Hepatocyte (in vitro differentiated cells): ENCODE measurements at regions not wholly inside any gene's neighbourhood (a gene's known extent, or its start where the extent isn't known, plus 50 kb on each side); places are given as distances from the start of the nearest gene placed in this dataset.

Source experiments
- EZH2 ChIP-seq: fragments of 200-600 bp; sonication (generic); IDR thresholded peaks from 2 replicates; pipeline ENCODE4 v1.6.1; 2016; ENCODE audit warnings: antibody characterized with exemption, mild to moderate bottlenecking, borderline replicate concordance
- TF ChIP-seq, protein P1 (sequence below): fragments of 200-600 bp; sonication (generic); IDR thresholded peaks from 2 replicates; pipeline ENCODE4 v1.5.1; 2016; ENCODE audit warnings: antibody characterized with exemption, mild to moderate bottlenecking; ENCODE audit not compliant: poor library complexity

DNA sequence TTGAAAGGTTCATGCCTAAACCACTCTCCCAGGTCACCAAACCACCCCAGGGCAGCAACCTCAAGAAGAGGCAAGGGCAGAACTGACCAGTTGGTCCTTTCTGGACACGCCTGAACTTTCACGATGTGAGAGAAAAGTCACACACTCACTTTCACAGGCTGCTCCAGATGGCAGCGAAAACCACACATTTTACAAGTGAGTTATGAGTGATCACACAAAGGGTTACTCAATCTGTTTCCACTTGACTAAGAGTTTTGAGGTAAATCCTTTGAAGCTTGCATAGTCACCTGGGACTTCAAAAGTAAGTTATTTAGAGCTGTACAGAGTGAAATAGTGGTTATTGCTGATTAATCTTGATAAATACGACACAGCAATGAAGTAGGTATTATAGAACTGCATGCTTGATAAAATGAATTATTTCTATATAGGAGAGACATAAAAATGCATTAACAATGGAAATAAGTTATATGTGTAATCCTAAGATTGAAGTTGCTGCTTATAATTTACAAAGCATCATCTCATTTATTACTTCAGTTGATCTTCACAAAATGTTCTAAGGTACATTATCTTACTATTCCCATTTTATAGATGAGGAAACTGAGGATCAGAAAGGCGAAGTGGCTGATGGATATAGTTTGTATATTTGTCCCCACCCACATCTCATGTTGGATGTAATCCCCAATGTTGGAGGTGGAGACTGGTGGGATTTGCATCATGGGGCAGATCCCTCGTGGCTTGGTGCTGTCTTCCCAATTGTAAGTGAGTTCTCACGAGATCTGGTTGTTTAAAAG is 103.0 kb upstream of the KLF3 start:
- TF ChIP-seq, protein P1, sequence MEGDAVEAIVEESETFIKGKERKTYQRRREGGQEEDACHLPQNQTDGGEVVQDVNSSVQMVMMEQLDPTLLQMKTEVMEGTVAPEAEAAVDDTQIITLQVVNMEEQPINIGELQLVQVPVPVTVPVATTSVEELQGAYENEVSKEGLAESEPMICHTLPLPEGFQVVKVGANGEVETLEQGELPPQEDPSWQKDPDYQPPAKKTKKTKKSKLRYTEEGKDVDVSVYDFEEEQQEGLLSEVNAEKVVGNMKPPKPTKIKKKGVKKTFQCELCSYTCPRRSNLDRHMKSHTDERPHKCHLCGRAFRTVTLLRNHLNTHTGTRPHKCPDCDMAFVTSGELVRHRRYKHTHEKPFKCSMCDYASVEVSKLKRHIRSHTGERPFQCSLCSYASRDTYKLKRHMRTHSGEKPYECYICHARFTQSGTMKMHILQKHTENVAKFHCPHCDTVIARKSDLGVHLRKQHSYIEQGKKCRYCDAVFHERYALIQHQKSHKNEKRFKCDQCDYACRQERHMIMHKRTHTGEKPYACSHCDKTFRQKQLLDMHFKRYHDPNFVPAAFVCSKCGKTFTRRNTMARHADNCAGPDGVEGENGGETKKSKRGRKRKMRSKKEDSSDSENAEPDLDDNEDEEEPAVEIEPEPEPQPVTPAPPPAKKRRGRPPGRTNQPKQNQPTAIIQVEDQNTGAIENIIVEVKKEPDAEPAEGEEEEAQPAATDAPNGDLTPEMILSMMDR, result no peak
- TF ChIP-seq EZH2, result no peak
